Tibial nerve (tissue), 4 donors: ENCODE measurements at regions not wholly inside any gene's neighbourhood (a gene's known extent, or its start where the extent isn't known, plus 50 kb on each side); places are given as distances from the start of the nearest gene placed in this dataset.
A peak's percentile ranks its signal among the peaks of the same experiment; 100 is the strongest.

Experiments
- DNase-seq, 2 donors: peaks; one replicate each; pipeline ENCODE4 v3.0.0-alpha.2; 2019; ENCODE audit warnings: low spot score in 2 of 2
- H3K27ac ChIP-seq, 4 donors: fragments of 200-600 bp; sonication (generic) in 3 of 4; one replicate each; pipeline ENCODE4 v1.5.1; 2017 to 2019; ENCODE audit warnings: mild to moderate bottlenecking in 1 of 4
- H3K27me3 ChIP-seq, 2 donors: fragments of 200-600 bp; sonication (generic) in 1 of 2; one replicate each; pipeline versions ENCODE4 v1.5.1 to v1.6.0; 2017 to 2019
- H3K36me3 ChIP-seq, 3 donors: fragments of 200-600 bp; sonication (generic); one replicate each; pipeline ENCODE4 v1.5.1; 2018 to 2019
- H3K4me1 ChIP-seq, 4 donors: fragments of 200-600 bp; sonication (generic) in 3 of 4; one replicate each; pipeline ENCODE4 v1.5.1; 2017 to 2019
- H3K4me3 ChIP-seq, 4 donors: fragments of 200-600 bp; sonication (generic) in 3 of 4; one replicate each; pipeline ENCODE4 v1.5.1; 2017 to 2019; ENCODE audit warnings: mild to moderate bottlenecking in 1 of 4, moderate library complexity in 1 of 4
- H3K9me3 ChIP-seq, 4 donors: fragments of 200-600 bp; sonication (generic) in 3 of 4; one replicate each; pipeline ENCODE4 v1.5.1; 2017 to 2019
- EP300 ChIP-seq, 2 donors: sonication (generic); formaldehyde crosslinking; IDR thresholded peaks; one replicate each; pipeline ENCODE4 v1.6.1; 2017; ENCODE audit warnings: antibody characterized with exemption in 2 of 2, mild to moderate bottlenecking in 1 of 2
- POLR2A ChIP-seq, 2 donors: fragments of 450-650 bp; IDR thresholded peaks; one replicate each; pipeline ENCODE4 v1.6.1; 2017; ENCODE audit warnings: antibody characterized with exemption in 2 of 2, mild to moderate bottlenecking in 2 of 2, moderate library complexity in 2 of 2
- WGBS, 2 donors: methylation state at CpG; one replicate each; pipeline ENCODE4 v1.1.5; 2018; 5-methylcytosine and 5-hydroxymethylcytosine counted together
- TF ChIP-seq, protein P1 (sequence below), 5 experiments: fragments of 200-600 bp in 3 of 5; fragments of 450-650 bp in 2 of 5; sonication (generic) in 3 of 5; IDR thresholded peaks; one replicate each; pipeline ENCODE4 v1.5.1; 2016 to 2019; ENCODE audit warnings: antibody characterized with exemption in 5 of 5, mild to moderate bottlenecking in 3 of 5, moderate library complexity in 2 of 5

DNA sequence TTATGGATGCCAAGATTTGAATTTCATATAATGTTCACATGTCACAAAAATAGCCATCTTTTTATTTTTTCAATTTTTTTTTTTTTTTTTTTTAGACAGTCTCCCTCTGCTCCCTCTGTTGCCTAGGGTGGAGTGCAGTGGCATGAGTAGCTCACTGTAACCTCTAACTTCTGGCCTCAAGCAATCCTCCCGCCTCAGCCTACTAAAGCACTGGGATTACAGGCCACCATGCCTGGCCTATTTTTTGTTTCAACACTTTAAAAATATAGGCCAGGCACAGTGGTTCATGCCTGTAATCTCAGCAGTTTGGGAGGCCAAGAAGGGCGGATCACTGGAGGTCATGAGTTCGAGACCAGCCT lies 246.3 kb downstream of the SKIDA1 start:
- Histone ChIP-seq H3K27me3 (no peaks in the 10 kb centered on the region), H3K4me3 (no peak overlapping the region), H3K9me3 (no peaks in the 10 kb centered on the region), H3K36me3 (no peaks in the 10 kb centered on the region), H3K4me1 (peaks cover 0 to 15% (median 0%) of the 10 kb centered on the region in 4 donors), H3K27ac (no peak overlapping the region)
- no peak for DNase-seq
- TF ChIP-seq, protein P1, sequence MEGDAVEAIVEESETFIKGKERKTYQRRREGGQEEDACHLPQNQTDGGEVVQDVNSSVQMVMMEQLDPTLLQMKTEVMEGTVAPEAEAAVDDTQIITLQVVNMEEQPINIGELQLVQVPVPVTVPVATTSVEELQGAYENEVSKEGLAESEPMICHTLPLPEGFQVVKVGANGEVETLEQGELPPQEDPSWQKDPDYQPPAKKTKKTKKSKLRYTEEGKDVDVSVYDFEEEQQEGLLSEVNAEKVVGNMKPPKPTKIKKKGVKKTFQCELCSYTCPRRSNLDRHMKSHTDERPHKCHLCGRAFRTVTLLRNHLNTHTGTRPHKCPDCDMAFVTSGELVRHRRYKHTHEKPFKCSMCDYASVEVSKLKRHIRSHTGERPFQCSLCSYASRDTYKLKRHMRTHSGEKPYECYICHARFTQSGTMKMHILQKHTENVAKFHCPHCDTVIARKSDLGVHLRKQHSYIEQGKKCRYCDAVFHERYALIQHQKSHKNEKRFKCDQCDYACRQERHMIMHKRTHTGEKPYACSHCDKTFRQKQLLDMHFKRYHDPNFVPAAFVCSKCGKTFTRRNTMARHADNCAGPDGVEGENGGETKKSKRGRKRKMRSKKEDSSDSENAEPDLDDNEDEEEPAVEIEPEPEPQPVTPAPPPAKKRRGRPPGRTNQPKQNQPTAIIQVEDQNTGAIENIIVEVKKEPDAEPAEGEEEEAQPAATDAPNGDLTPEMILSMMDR (IDR thresholded peaks at IDR 0.05): no peak
- TF ChIP-seq POLR2A (IDR thresholded peaks at IDR 0.05) (no peak), EP300 (IDR thresholded peaks at IDR 0.05) (no peak)
- 67 to 72% methylated on average over 3 of the region's 3 CpGs for WGBS, 2 donors

DNA sequence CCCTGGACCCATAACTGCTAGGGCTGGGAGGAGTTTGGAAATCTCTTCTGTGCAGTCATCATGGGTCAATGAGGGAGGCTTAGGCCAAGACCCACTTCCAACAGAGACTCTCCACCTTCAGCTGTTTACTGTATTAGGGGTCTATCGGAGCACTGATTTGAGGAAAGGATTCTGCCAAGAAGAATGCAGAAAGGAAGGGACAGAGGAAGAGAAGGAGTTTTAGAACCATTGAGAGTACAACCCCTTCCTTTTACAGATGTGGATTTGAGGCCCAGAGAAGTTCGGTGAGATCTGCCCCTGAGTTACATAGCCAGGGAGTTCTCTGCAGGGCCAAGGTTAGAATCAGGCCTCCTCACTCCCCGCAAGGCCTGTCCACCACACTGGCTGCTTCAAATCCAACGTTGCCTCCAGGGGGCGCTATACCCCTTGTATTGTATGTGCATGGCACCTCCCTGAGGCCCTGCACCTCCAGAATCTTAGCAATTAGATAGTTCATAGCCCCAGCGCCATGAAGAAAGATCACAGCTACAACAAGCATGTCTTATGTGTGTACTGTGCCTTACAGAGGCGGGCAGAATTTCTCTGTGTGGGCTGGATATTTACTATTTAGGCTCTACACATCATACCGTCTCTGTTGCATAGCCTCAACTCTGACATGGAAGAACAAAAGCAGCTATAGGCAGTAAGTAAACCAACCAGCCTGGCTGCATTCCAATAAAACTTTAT lies 246.8 kb downstream of the SKIDA1 start:
- Histone ChIP-seq H3K36me3 (no peaks in the 10 kb centered on the region), H3K9me3 (no peaks in the 10 kb centered on the region), H3K27me3 (no peaks in the 10 kb centered on the region), H3K4me1 (peaks cover 0 to 15% (median 0%) of the 10 kb centered on the region in 4 donors), H3K27ac (no peak overlapping the region), H3K4me3 (no peak overlapping the region)
- TF ChIP-seq EP300 (IDR thresholded peaks at IDR 0.05) (peak in 1 of 2 donors; percentile 51), POLR2A (IDR thresholded peaks at IDR 0.05) (no peak)
- TF ChIP-seq, protein P1 (IDR thresholded peaks at IDR 0.05): peak; percentile 53 to 81 (median 65)
- peak; percentile 97 to 100 for DNase-seq
- 25 to 27% methylated on average over 8 of the region's 8 CpGs for whole genome bisulfite sequencing, 2 donors

DNA sequence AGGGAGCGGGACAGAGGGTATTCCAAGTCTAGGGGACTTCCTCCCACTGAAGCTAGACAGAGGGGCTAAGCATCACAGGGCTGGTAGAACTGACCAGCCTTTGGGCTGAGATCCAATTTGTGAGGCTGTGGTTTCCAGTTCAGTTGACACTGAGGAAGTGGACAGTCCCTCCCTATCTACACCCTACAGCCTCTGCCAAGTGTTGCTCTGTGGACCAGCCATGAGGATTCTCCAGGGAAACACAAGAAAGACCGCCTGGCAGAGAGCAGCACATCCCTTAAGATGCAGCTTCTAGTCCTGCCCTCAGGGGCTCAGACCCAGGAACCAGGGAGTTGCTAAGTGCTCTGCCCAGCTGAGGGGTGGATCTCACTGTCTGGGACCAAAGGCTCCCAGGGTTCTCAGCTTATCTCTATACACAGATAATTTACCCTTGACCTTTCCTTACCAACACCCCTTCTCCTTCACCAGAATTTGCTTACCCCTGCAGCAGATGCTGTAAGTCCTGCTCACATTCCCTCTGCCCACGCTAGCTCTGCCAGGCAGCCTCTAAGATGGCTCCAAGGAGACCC lies 252.0 kb downstream of the SKIDA1 start:
- TF ChIP-seq POLR2A (IDR thresholded peaks at IDR 0.05): no peak
- TF ChIP-seq, protein P1 (IDR thresholded peaks at IDR 0.05): no peak
- no peak for TF ChIP-seq EP300 (IDR thresholded peaks at IDR 0.05)
- Histone ChIP-seq H3K27me3 (no peaks in the 10 kb centered on the region), H3K9me3 (no peaks in the 10 kb centered on the region), H3K4me1 (peaks cover 0 to 2% (median 0%) of the 10 kb centered on the region in 4 donors), H3K27ac (no peak overlapping the region), H3K36me3 (no peaks in the 10 kb centered on the region), H3K4me3 (no peak overlapping the region)
- WGBS, 2 donors: 94 to 95% methylated on average over 3 of the region's 3 CpGs
- DNase-seq: no peak

DNA sequence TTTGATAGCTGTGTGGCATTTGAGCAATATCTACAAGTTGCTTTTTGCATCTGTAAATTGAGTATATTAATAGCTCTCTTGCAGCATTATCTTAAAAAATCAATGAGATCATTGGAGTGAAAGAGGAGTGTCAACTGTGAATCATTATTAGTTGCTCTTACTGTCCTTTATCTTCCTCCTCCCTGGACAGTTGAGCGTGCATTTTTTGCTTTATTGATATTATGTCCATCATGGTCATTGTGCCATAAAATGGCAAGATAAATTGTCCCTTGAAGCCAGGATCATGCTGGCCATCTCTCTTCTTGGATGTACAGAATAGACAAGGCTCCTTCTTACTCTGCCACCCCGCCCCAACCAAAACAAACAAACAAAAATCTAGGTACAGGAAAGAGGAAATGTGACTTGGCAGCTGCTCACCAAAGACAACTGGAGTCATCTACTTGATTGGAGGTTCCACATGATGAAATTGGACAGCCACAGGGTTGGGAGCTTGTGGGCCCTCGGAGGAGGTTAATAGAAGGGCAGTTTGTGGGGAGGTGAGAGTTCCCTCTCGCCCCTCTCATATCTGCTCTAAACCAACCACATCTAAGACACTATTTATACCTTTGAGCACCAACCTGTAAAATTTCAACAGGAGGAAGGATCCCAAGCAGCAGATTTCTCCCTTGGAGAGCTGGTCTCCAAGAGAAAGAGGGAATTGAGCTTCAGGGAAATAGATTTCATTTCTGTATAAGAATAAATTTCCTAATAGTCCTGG lies 252.7 kb downstream of the SKIDA1 start:
- 87 to 91% methylated on average over 4 of the region's 4 CpGs for WGBS, 2 donors

More for the DNA sequence above, 252.7 kb downstream of the SKIDA1 start:
- H3K27ac ChIP-seq: no peak overlapping the region
- DNase-seq: no peak
- no peaks in the 10 kb centered on the region for H3K4me1 ChIP-seq
- no peaks in the 10 kb centered on the region for H3K27me3 ChIP-seq
- H3K36me3 ChIP-seq: no peaks in the 10 kb centered on the region
- H3K4me3 ChIP-seq: no peak overlapping the region
- no peaks in the 10 kb centered on the region for H3K9me3 ChIP-seq
- no peak for TF ChIP-seq EP300 (IDR thresholded peaks at IDR 0.05)
- no peak for TF ChIP-seq POLR2A (IDR thresholded peaks at IDR 0.05)
- TF ChIP-seq, protein P1 (IDR thresholded peaks at IDR 0.05): no peak
